GM18498 (cell line): ENCODE measurements at regions not wholly inside any gene's neighbourhood (a gene's known extent, or its start where the extent isn't known, plus 50 kb on each side); places are given as distances from the start of the nearest gene placed in this dataset.

Experiments
- ATAC-seq: cut with Tn5 transposase; IDR thresholded peaks from one replicate; pipeline ENCODE4 v1.9.1; 2021; ENCODE audit warnings: mild to moderate bottlenecking, moderate library complexity; ENCODE audit not compliant: unreplicated experiment

- ATAC-seq = no peak
These were observed 351.5 kb upstream of the SHH start for GRCh38 chr7:156163747-156164146.

DNA sequence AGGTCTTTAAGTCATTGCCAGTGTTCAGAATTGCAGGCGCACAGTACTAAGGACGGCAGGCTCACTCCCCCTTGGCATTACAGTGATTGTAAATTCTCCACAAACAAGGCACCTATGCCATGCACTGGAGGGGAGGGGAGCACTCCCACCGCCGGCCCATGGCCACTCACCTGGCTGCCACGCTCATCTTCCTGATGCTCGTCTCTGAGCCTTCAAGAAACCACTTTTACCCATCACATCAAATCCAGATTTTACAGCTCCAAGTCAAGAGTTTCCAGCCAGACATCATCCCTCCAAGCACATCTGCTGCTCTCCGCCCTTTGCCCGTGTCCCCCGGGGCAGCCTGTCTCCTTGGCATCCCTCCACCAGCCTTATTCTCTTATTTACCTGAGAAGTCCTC lies 350.2 kb upstream of the SHH start:
- ATAC-seq = no peak

GRCh38 chr7:156160811-156161210 lies 348.5 kb upstream of the SHH start:
- ATAC-seq = no peak

GRCh38 chr7:156158693-156159092 lies 346.4 kb upstream of the SHH start:
- no peak for ATAC-seq

DNA sequence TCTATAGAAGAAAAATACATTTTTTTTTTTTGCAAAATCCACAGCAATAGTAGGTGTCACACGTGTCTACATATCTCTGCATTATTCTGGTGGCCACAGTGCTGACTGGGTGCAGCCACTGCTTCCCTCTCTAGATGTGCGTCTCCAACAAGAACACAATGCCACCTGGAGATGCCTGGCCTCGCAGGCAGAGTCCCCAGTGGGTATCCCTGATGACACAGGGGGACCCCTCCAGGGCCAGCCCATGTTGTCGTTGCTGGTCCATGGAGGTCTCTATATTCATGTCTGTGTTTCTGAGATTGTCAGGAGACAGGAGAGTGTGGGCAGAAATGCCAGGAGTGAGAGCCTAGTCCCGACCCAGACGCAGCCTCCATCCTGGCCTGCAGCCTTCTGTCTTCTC lies 345.9 kb upstream of the SHH start:
- ATAC-seq = no peak

DNA sequence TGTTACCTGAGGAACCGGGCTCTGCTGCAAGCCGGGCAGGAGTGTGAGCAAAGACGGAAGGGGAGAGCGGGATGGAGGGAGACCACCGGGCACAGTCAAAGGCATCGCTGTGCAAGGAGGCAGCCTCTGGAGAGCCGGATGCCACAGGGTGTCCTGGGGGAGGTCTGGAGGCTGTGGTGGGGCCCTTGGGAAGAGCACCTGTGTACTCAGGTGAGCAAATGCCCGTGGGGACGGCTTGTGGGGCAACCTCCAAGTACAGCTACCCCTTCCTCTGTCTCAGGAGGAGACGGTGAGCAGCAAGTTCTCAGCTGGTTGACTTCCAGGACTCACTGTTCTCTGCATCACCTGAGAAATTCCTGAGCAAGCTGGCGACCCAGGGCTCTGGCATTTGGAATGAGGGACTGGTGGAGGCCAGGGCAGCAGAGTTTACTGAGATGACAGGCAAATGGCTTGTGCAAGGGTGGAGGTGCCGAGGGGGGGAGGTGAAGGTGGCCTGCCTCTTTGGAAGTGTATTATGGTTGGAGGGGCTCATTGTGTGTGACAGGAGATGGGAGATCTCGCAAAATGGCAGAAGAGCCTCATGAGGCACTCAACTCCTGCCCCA lies 345.2 kb upstream of the SHH start:
- no peak for ATAC-seq

DNA sequence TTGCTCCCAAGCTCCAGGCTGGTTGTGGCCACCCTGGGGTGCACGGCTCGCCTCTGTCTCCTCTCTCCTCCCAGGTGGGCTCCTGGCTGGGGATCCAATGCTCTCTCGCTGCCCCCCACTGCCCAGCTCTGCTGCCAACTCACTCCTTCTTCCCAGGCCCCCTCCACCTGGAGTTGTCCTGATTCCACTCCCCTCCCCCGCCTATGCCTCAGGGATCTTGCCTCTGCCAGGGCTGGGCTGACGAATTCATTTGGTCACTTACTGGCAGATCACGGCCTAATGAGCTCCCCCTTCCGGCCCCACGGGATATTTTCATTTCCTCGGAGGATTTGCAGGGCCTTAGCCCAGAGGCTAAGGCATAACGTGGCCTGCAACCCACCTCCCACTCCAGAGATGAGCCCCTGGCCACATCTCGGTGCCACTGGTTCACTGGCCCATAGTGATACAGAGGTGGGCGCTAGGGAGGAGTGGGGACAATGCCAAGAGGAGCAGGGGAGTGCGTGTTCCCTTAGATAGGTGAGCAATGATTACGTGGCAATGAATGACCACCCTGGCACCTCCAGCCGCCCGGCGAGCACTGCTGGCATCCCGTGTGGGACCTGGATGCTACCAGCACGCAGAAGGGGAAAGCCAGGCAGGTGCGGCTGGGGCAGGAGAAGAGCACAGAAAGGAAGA lies 344.6 kb upstream of the SHH start:
- no peak for ATAC-seq

- ATAC-seq = no peak
These were observed 343.9 kb upstream of the SHH start for GRCh38 chr7:156155988-156156733.

GRCh38 chr7:156153590-156153989 lies 341.3 kb upstream of the SHH start:
- no peak for ATAC-seq

- ATAC-seq = no peak
These were observed 340.1 kb upstream of the SHH start for GRCh38 chr7:156152390-156152789.

DNA sequence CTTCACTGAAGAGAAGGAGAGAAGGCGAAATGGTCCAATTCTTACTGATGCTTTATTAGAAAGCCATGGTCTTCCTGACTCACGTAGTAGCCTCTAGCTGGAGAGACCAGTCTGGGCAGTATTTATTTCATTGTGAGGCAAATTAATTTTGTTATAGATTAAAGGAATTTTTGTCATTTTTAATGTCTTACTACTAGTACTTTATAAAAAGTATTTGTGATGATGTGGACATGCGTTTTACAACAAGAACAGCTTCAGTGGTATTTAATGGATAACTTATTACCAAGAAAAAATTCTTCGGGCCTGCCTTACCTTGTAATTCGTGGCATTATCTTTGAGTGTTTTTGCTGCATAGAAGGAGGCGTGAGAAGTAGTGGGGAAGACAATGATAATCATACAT lies 339.4 kb upstream of the SHH start:
- ATAC-seq = no peak

GRCh38 chr7:156151078-156151477 lies 338.8 kb upstream of the SHH start:
- no peak for ATAC-seq

DNA sequence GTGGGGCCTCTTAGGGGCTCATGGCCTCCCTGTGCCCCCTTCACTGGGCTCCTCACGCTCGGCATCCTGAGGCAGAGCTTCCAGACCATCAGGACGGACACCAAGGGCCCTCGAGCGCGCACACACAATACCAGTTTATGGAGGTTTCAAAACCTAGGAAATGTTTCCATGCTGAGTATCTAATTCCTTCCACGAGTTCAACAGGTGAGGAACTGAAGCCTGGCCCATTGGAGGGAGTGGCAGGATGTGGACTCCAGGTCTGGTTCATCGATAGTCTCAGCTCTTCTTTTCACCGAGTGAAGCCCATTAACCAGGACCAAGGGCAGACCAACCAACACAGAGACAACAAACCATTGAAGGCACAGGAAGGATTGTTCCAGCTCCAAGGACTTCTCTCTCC lies 336.7 kb upstream of the SHH start:
- no peak for ATAC-seq

- no peak for ATAC-seq
These were observed 336.3 kb upstream of the SHH start for GRCh38 chr7:156148547-156148946.

DNA sequence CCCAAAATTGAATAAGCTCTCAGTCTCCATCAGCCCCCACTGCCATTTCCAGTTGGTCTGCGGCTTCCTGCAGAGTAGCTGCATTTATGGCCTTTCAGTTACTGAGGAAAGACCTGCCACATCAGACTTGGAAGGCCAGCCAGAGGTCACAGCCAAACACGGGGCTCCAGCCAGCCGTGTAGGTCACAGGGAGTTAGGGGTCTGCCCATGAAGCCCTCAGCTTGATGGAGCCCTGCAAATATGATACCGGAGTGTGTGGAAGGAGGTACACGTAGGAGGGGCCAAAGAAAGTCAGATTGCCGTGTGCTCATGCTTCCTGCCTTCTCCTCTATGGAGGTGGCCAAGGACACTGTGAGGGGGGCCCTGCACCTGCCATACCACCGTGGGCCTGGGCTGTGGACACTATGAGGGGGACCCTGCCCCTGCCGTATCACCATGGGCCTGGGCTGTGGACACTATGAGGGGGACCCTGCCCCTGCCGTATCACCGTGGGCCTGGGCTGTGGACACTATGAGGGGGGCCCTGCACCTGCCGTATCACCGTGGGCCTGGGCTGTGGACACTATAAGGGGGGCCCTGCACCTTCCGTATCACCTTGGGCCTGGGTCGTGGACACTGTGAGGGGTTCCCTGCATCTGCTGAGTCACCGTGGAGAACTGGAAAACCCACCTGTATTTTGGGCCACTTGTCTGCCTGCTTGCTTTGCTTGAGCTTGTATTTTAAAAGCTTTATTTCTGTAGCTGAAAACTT lies 335.7 kb upstream of the SHH start:
- ATAC-seq = no peak

DNA sequence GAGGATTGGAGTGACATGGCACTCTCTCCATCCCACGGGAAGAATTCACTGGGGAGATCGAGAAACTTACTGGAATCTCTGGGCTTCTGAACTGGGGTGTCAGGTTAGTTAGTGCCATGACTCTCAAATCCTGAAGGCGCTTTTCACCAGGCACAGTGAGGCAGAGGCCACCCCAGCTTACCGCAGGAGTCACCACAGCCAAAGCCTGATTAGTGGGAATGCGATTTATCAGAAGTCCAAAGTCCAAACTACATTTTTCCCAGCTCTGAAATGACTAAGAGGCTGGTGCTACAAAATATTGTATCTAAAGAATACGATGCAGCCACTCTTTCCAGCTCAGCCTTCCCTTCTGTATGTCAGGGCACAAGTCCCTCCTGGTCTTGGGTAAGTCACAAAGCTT lies 334.8 kb upstream of the SHH start:
- ATAC-seq = no peak

GRCh38 chr7:156145996-156146395 lies 333.7 kb upstream of the SHH start:
- ATAC-seq = no peak

DNA sequence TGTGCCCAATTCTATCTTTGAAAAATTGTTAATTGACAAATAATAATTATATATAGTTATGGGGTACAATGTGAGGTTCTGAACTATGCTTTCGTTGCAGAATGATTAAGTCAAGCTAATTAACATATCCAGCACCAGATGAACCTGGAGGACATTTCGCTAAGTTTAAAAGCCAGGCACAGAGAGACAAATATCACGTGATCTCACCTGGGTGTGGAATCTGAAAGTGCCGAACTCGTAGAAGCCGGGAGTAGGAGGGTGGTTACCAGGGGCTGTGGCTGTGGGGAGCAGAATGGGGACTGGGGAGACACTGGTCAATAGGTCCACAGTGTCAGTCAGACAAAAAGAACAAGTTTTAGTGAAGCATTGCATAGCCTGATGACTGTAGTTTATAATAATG lies 332.9 kb upstream of the SHH start:
- no peak for ATAC-seq

DNA sequence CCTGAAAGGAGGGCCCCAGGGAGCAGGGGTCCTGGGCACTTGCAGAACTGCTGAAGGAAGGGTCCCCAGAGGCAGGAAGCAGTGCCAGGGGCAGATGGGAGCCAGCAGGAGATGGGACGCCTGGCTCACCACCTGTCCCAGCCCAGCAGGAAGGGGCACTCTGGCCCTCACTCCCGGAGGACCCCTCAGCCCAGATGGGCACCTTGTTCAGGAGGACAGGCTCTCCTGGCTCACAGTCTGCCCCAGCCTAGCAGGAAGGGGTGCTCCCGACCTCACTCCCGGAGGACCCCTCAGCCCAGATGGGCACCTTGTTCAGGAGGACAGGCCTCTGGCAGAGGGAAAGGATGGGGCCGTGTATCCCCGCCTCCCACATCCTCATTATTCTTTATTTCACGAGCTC lies 331.4 kb upstream of the SHH start:
- ATAC-seq = no peak

DNA sequence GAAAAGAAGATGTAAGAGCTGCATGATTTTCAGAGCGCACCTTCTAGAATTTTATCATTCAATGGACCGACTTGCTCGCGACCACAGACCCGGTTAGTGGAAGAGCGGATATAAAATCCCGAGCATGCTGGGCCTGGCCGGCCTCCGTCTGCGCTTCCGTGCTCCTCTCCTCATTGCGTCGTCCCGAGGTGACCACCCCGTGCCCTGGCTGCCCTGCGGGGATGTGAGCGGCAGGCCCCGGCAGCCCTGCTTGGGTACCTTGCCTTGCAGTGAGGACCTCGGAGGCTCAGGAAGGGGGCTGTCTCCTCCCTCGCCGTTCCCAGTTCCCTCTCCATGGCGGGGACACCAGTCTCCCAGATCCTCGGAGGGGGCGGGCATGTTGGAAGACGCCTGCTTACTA lies 330.9 kb upstream of the SHH start:
- ATAC-seq = no peak

DNA sequence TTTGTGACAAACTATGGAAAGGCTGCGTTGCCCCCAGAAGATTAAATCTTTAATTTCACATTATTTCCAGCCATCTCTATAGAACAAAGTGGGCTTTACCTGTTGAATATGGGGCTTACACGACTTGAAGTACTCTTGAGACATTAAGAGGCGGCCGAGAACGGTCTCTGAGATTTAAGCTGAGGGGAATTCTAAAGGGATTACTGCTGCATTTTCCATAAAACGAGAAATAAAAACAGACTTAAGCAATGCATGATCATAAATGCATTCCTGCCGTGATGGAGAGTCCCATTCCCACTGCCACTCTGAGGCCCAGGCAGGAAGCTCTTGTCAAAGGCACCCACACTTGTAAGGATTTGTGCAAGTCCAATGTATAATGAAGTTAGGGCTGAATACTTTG lies 329.7 kb upstream of the SHH start:
- no peak for ATAC-seq

DNA sequence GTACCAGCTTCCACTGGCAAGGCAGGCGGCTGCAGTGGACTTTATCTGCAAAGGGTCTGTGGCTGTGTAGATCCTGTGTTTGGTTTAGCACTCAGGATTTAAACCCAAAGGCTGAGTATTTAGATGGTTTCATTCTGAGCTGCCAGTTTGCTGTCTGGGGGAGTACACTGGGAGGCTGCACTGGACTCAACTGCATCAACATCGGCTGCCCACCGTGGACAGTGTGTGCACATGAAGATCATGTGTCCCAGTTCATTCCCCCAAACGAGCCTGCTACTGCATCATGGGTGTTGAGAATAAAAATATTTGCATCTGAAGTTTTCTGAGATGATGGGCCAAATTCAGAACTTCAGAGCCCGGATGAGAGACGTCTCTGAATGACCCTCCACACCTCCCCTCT lies 328.6 kb upstream of the SHH start:
- ATAC-seq = no peak
